ENCODE measurements at regions not wholly inside any gene's neighbourhood (a gene's known extent, or its start where the extent isn't known, plus 50 kb on each side); places are given as distances from the start of the nearest gene placed in this dataset.
"Not testable (repeated sequence)": the region's sequence is repeated elsewhere in the genome, so short reads cannot be mapped to it uniquely, and the experiment has no call there.

GRCh38 chr3:152216960-152217865 is 51.5 kb upstream of the MBNL1 start:
- DNase-seq (ENCODE audit: low read depth, low spot score): not testable (repeated sequence)

GRCh38 chr3:152218602-152219001 is 50.1 kb upstream of the MBNL1 start:
- DNase-seq (ENCODE audit: low read depth, low spot score): no peak

Data from ELF-1 (cell line).